ENCODE measurements at regions not wholly inside any gene's neighbourhood (a gene's known extent, or its start where the extent isn't known, plus 50 kb on each side); places are given as distances from the start of the nearest gene placed in this dataset.

GRCh38 chr3:137264843-137265330 is 307.1 kb downstream of the IL20RB start:
- Histone ChIP-seq H2AFZ (ENCODE audit: insufficient read depth, low read depth, low read length, poor library complexity, severe bottlenecking) (no peak overlapping the region), H3K9me3 (replicated peaks in 1 of 2; ENCODE audit: control insufficient read depth in 1 of 2, insufficient read depth in 1 of 2, low read length in 2 of 2) (peaks cover 0 to 3% of the 10 kb centered on the region in 2 donors), H3K79me2 (ENCODE audit: insufficient read depth, low read length) (no peaks in the 10 kb centered on the region), H3K4me2 (replicated peaks; ENCODE audit: extremely low read depth, low read length, poor library complexity, severe bottlenecking) (no peak overlapping the region), H3K27ac (ENCODE audit: low read depth in 1 of 2, low read length in 2 of 2) (no peak overlapping the region), H4K20me1 (ENCODE audit: insufficient read depth, low read length) (no peaks in the 10 kb centered on the region), H3K9ac (ENCODE audit: insufficient read depth, low read length, poor library complexity, severe bottlenecking) (no peak overlapping the region), H3K4me1 (ENCODE audit: control insufficient read depth in 1 of 2, insufficient read depth in 2 of 2, low read length in 2 of 2) (no peaks in the 10 kb centered on the region), H3K36me3 (replicated peaks in 1 of 2; ENCODE audit: control insufficient read depth in 1 of 2, insufficient read depth in 2 of 2, low read length in 2 of 2) (no peaks in the 10 kb centered on the region), H3K27me3 (ENCODE audit: control insufficient read depth in 2 of 2, insufficient read depth in 2 of 2, low read length in 2 of 2) (no peaks in the 10 kb centered on the region), H3K4me3 (replicated peaks in 1 of 3; ENCODE audit: low read depth in 2 of 3, low read length in 3 of 3) (no peak overlapping the region)
- Mint-ChIP-seq H3K27me3 (ENCODE audit: low read depth in 3 of 3) (peaks cover 0 to 4% (median under 1%) of the 10 kb centered on the region in 3 donors), H3K4me3 (no peak overlapping the region), H3K27ac (no peak overlapping the region), H3K36me3 (no peaks in the 10 kb centered on the region), H3K4me1 (no peaks in the 10 kb centered on the region), H3K9me3 (peaks cover 0 to 5% (median under 1%) of the 10 kb centered on the region in 7 donors)
- TF ChIP-seq CTCF (IDR thresholded peaks at IDR 0.05): no peak
- WGBS (ENCODE audit: insufficient coverage): no CpG with 5 or more reads among the region's 3 CpGs
- intact Hi-C loops (cut with micrococcal nuclease): no loop called here
- DNase-seq: no peak

- peaks cover 0 to 2% (median 0%) of the 10 kb centered on the region in 7 donors for H3K9me3 Mint-ChIP-seq
- Histone ChIP-seq H3K27ac (ENCODE audit: low read depth in 1 of 2, low read length in 2 of 2) (no peak overlapping the region), H3K9ac (ENCODE audit: insufficient read depth, low read length, poor library complexity, severe bottlenecking) (no peak overlapping the region), H3K4me2 (replicated peaks; ENCODE audit: extremely low read depth, low read length, poor library complexity, severe bottlenecking) (no peak overlapping the region), H3K36me3 (replicated peaks in 1 of 2; ENCODE audit: control insufficient read depth in 1 of 2, insufficient read depth in 2 of 2, low read length in 2 of 2) (no peaks in the 10 kb centered on the region), H3K4me1 (ENCODE audit: control insufficient read depth in 1 of 2, insufficient read depth in 2 of 2, low read length in 2 of 2) (no peaks in the 10 kb centered on the region), H2AFZ (ENCODE audit: insufficient read depth, low read depth, low read length, poor library complexity, severe bottlenecking) (no peak overlapping the region), H3K27me3 (ENCODE audit: control insufficient read depth in 2 of 2, insufficient read depth in 2 of 2, low read length in 2 of 2) (no peaks in the 10 kb centered on the region), H3K4me3 (replicated peaks in 1 of 3; ENCODE audit: low read depth in 2 of 3, low read length in 3 of 3) (no peak overlapping the region), H4K20me1 (ENCODE audit: insufficient read depth, low read length) (no peaks in the 10 kb centered on the region), H3K79me2 (ENCODE audit: insufficient read depth, low read length) (no peaks in the 10 kb centered on the region), H3K9me3 (replicated peaks in 1 of 2; ENCODE audit: control insufficient read depth in 1 of 2, insufficient read depth in 1 of 2, low read length in 2 of 2) (no peaks in the 10 kb centered on the region)
- no peak overlapping the region for H3K27ac Mint-ChIP-seq
- no peak for TF ChIP-seq CTCF (IDR thresholded peaks at IDR 0.05)
- intact Hi-C loops (cut with micrococcal nuclease): no loop called here
- H3K4me1 Mint-ChIP-seq: no peaks in the 10 kb centered on the region
- H3K36me3 Mint-ChIP-seq: no peaks in the 10 kb centered on the region
- no peak for DNase-seq
- peaks cover 0 to 6% (median 0%) of the 10 kb centered on the region in 3 donors for H3K27me3 Mint-ChIP-seq (ENCODE audit: low read depth in 3 of 3)
- no peak overlapping the region for H3K4me3 Mint-ChIP-seq
Measured at GRCh38 chr3:137282871-137283270, 325.1 kb downstream of the IL20RB start.

Measured in CD14-positive monocyte (primary cell).